ENCODE measurements at regions not wholly inside any gene's neighbourhood (a gene's known extent, or its start where the extent isn't known, plus 50 kb on each side); places are given as distances from the start of the nearest gene placed in this dataset.

DNA sequence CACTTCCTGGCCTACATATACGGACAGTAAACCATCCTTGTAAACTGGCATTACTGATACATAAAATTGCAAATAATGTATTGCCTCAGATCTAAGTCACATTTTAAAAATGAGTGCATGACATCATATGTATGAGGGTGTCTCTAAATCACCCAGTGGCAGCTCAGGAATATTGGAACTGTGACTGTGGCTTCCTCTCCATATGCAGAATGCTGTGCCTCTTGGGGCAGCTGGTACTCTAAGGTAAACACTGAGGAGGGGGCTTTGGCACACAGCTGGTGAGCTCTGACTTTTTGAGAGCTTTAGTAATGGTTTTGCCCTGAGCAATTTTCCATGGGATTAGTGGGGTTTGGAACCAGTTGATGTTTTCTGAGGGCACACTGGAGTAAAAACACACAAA is 263.7 kb downstream of the BMP4 start:
- TF ChIP-seq, protein P1, sequence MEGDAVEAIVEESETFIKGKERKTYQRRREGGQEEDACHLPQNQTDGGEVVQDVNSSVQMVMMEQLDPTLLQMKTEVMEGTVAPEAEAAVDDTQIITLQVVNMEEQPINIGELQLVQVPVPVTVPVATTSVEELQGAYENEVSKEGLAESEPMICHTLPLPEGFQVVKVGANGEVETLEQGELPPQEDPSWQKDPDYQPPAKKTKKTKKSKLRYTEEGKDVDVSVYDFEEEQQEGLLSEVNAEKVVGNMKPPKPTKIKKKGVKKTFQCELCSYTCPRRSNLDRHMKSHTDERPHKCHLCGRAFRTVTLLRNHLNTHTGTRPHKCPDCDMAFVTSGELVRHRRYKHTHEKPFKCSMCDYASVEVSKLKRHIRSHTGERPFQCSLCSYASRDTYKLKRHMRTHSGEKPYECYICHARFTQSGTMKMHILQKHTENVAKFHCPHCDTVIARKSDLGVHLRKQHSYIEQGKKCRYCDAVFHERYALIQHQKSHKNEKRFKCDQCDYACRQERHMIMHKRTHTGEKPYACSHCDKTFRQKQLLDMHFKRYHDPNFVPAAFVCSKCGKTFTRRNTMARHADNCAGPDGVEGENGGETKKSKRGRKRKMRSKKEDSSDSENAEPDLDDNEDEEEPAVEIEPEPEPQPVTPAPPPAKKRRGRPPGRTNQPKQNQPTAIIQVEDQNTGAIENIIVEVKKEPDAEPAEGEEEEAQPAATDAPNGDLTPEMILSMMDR (IDR thresholded peaks at IDR 0.05; ENCODE audit: borderline replicate concordance, extremely low read depth, low read length, poor library complexity, severe bottlenecking): no peak
- TF ChIP-seq EZH2 (IDR thresholded peaks at IDR 0.05; ENCODE audit: borderline replicate concordance, low read depth, low read length, severe bottlenecking): no peak

All from DND-41 (cell line).